ENCODE measurements at regions not wholly inside any gene's neighbourhood (a gene's known extent, or its start where the extent isn't known, plus 50 kb on each side); places are given as distances from the start of the nearest gene placed in this dataset.
"Not testable (repeated sequence)": the region's sequence is repeated elsewhere in the genome, so short reads cannot be mapped to it uniquely, and the experiment has no call there.

- Histone ChIP-seq H2AFZ (no peak overlapping the region), H3K27me3 (ENCODE audit: control insufficient read depth, insufficient read depth, low read length) (no peaks in the 10 kb centered on the region)
- TF ChIP-seq CTCF (IDR thresholded peaks at IDR 0.05), result no peak
These were observed 360.3 kb upstream of the TPM1 start for GRCh38 chr15:62681939-62682896.

GRCh38 chr15:62683192-62683591, 359.4 kb upstream of the TPM1 start:
- H3K9ac ChIP-seq; H2AFZ ChIP-seq; H3K79me2 ChIP-seq; H3K9me3 ChIP-seq (ENCODE audit: control insufficient read depth, low read length); H3K4me2 ChIP-seq (ENCODE audit: low read length); H3K36me3 ChIP-seq (ENCODE audit: control insufficient read depth, insufficient read depth, low read length); H3K27me3 ChIP-seq (ENCODE audit: control insufficient read depth, insufficient read depth, low read length); H3K27ac ChIP-seq; H3K4me1 ChIP-seq; H3K4me3 ChIP-seq (ENCODE audit: low read depth, low read length): not testable (repeated sequence)

More at GRCh38 chr15:62681939-62682896, 360.3 kb upstream of the TPM1 start:
- Histone ChIP-seq H3K9me3 (ENCODE audit: control insufficient read depth, low read length) (no peaks in the 10 kb centered on the region), H3K36me3 (ENCODE audit: control insufficient read depth, insufficient read depth, low read length) (no peaks in the 10 kb centered on the region), H3K79me2 (no peaks in the 10 kb centered on the region), H3K4me1 (no peaks in the 10 kb centered on the region), H3K9ac (no peak overlapping the region), H3K4me3 (ENCODE audit: low read depth, low read length) (no peak overlapping the region), H3K27ac (no peak overlapping the region), H3K4me2 (ENCODE audit: low read length) (no peak overlapping the region)

- no peaks in the 10 kb centered on the region for H3K27me3 ChIP-seq (ENCODE audit: control insufficient read depth, insufficient read depth, low read length)
- no peaks in the 10 kb centered on the region for H3K79me2 ChIP-seq
- no peak overlapping the region for H2AFZ ChIP-seq
- H3K4me3 ChIP-seq (ENCODE audit: low read depth, low read length), result no peak overlapping the region
- no peak overlapping the region for H3K9ac ChIP-seq
- H3K4me1 ChIP-seq, result no peaks in the 10 kb centered on the region
- no peaks in the 10 kb centered on the region for H3K9me3 ChIP-seq (ENCODE audit: control insufficient read depth, low read length)
- no peaks in the 10 kb centered on the region for H3K36me3 ChIP-seq (ENCODE audit: control insufficient read depth, insufficient read depth, low read length)
- no peak overlapping the region for H3K27ac ChIP-seq
- no peak for TF ChIP-seq CTCF (IDR thresholded peaks at IDR 0.05)
- H3K4me2 ChIP-seq (ENCODE audit: low read length), result no peak overlapping the region
These were observed 358.3 kb upstream of the TPM1 start for GRCh38 chr15:62684123-62684808.

GRCh38 chr15:62691008-62691407, 351.5 kb upstream of the TPM1 start:
- Histone ChIP-seq H3K9ac (no peak overlapping the region), H3K4me2 (ENCODE audit: low read length) (no peak overlapping the region), H3K27me3 (ENCODE audit: control insufficient read depth, insufficient read depth, low read length) (no peaks in the 10 kb centered on the region), H3K4me1 (no peaks in the 10 kb centered on the region), H3K27ac (no peak overlapping the region), H3K9me3 (ENCODE audit: control insufficient read depth, low read length) (no peaks in the 10 kb centered on the region), H3K4me3 (ENCODE audit: low read depth, low read length) (no peak overlapping the region), H3K79me2 (no peaks in the 10 kb centered on the region), H3K36me3 (ENCODE audit: control insufficient read depth, insufficient read depth, low read length) (no peaks in the 10 kb centered on the region), H2AFZ (no peak overlapping the region)
- TF ChIP-seq CTCF (IDR thresholded peaks at IDR 0.05), result no peak

GRCh38 chr15:62697636-62698035, 344.9 kb upstream of the TPM1 start:
- Histone ChIP-seq H3K4me1 (no peaks in the 10 kb centered on the region), H3K36me3 (ENCODE audit: control insufficient read depth, insufficient read depth, low read length) (no peaks in the 10 kb centered on the region), H3K27ac (no peak overlapping the region), H2AFZ (no peak overlapping the region), H3K4me2 (ENCODE audit: low read length) (no peak overlapping the region), H3K79me2 (no peaks in the 10 kb centered on the region), H3K9ac (no peak overlapping the region), H3K9me3 (ENCODE audit: control insufficient read depth, low read length) (no peaks in the 10 kb centered on the region), H3K27me3 (ENCODE audit: control insufficient read depth, insufficient read depth, low read length) (no peaks in the 10 kb centered on the region), H3K4me3 (ENCODE audit: low read depth, low read length) (no peak overlapping the region)
- TF ChIP-seq CTCF (IDR thresholded peaks at IDR 0.05), result no peak
